ENCODE measurements at regions not wholly inside any gene's neighbourhood (a gene's known extent, or its start where the extent isn't known, plus 50 kb on each side); places are given as distances from the start of the nearest gene placed in this dataset.
A peak's percentile ranks its signal among the peaks of the same experiment; 100 is the strongest.

DNA sequence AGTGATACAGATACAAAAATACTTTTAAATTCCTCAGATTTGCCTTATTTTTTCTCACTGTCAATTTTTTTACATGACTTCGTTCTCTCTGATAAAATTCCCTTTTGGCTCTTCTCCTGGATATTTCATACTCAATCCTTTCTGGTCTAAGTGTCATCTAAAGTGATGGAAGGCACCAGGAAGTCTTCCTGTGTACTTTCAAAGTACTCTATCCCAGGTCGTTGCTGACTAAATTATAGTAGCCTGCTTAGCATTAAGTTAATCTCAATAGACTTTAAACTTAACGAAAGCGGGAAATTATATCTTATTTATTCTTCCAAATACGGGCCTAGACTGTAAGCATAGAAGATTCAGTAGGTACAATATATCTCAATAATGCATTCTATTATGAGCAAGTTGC is 67.8 kb downstream of the CASP12 start:
- no peak for DNase-seq

DNA sequence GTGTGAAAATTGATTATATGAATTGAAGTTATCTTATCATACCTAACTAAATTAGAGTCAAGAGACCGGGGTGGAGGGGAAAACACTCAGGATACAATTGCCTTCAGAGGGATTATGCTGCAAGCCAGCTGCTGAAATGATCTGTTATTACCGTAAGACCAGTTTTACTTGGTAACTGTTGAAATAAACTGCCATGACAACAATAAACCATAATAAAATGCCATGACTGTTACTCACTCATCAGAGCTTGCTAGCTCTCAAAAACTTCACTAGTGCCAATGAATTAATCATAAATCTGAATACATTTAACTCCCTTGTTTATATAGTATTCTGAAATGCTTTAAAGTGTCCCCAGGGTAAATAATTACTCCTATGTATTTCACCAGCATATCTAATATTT is 68.2 kb downstream of the CASP12 start:
- no peak for DNase-seq

DNA sequence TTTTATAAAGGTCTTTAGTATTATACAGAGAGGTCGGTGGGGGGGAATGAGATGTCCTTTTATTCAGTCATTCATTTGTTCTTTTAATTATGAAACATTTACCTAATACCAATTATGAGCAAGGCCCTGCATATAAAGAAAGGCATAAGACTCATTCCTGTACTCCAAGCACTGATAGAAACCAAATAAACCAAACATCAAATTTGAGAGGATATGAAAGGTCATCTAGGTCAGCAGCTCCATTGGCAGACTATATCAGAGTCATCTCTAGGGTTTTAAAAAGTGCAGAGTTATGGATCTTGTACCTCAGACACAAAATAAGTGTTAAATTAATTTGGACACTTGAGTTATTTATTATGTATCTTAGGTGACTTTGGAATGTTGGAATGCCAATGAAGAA is 71.5 kb downstream of the CASP12 start:
- DNase-seq = no peak

DNA sequence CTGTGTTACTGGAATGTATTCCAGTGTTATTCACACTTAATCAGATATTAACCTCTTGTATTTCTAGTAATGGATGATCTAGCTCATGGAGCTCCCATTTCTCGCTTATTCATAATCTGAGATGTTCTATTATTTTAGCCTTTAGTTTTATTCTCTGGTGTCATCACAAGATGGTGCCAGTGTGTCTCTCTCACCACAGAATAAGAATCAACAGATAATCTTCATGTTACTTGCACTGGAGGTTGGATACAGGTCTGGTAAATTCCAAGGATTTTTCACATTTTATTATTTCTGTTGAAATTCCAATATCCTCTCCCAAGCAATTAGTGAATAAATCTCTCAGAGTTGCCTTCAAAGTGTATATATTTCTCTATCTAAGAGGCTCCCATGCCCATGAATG is 74.6 kb downstream of the CASP12 start:
- peak in 1 of 2 donors; percentile 6 for DNase-seq

DNA sequence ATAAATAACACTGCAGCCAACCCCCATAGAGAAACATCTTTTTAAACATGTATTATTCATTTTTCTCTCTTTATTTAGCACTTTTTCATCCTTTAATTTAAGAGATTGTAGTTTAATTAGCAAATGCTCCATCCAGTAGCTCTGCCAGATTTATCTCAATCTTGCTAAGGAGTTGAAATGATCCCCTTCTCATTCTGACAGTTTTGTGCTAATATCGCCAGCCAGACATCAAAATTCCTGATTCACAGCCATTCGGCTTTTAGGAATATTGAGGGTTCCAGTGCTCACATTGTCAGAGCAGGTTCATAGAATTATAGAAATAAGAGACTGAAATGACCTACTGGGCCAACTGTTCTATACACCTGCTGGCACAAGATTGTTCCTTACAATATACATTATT is 77.8 kb downstream of the CASP12 start:
- no peak for DNase-seq

DNA sequence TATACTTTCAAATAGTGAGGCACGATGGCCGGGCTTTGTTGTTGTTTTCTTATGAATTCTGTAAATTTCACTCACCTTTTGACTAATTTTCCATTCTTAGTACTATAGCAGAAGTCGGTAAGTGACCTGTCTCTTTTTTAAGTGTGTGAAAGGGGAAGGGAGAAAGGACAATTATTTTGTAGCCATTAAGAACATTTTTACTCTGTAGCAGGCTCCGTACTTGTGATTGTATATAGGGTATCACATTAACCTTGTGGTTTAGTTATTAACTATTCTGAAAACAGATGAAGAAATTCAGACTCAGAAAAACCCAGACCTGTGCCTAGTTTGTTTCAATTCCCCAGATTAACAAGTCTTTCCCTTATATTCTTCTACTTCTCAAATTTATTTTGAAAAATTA is 78.7 kb downstream of the CASP12 start:
- no peak for DNase-seq

DNA sequence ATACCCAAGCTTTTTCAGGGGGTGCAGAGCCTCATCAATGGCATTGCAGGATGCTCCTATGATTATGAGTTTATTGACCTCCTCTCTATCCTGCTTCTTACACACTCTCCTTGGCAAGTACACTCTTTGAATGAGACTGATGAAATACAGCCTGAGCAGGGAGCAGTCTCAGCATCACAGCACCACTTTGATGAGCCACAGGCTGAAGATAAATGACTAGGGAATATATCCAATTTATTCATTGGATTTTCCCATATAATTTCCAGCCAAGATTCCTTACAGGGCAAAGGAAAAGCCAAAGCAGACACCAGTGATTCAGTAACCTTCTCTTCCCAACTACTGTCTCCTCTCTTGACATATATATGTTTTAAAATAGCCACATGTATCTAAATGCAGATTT is 79.2 kb downstream of the CASP12 start:
- no peak for DNase-seq

DNA sequence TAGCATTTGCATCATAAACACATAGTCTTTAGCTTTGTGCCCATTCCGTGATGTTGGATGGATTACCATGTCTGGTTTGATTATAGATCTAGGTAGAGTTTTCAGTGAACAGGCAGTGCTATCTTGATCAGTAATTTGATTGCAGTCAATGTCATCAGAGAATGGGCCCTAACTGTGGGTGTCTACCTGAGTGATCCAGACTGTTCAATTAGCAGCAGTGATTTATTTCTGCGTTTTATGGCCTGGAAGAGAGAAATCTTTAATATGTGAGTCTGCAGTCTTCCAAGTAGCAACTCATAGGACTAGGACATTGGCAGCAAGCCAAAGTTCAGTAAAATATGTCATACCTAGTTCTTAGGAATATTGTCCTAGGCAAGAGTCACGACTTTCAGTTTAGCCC is 80.3 kb downstream of the CASP12 start:
- DNase-seq = no peak

DNA sequence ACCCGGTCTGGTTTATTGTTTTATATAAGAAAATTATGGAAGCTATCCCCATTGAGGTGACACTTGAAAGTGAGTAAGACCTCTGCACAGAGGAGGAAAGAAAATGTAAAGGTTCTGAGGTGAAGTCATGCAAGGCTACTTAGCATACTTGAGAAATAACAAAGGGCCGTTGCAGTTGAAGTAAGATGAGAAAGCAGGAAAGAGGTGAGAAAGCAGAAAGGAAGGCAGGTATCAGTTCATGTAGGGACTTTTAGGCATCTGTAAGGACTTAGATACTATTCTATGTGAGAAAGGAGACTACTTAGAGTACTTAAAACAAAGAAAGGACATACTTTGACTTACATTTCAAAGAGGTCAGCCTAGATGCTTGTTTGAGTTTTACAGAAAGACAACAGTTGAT is 84.7 kb downstream of the CASP12 start:
- no peak for DNase-seq

DNA sequence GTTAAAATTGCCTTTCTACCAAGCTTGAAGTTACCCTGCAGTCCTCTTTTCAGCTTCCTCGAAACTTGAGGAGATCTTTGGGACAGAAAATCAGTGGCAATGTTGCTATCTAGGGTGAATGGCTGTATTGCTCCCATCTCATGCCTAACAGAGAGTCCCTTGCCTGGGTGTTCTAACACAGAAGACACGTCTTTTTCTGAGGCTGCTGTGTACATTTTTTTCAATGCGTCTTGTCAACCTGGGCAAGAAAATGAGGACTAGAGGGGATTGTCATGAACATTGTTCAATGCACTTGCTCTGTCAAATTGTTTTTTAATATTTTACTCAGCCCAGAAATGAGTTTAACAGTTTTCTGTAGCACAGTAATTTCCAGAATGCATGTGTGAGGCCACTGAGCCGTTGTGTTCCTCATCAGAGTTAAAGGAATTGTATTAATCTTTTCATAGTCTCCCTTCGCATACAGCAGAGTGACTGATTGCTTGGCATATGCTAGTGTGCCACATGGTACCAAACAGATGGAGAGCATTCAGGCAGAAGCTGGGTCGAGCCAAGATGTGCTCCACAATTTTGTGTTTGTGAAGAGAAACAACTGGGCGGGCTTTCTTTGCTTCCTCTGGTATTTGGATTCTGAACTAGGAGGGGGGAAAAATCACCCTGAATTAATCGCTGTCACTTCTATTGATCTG is 86.0 kb downstream of the CASP12 start:
- peak; percentile 1 to 5 for DNase-seq

DNA sequence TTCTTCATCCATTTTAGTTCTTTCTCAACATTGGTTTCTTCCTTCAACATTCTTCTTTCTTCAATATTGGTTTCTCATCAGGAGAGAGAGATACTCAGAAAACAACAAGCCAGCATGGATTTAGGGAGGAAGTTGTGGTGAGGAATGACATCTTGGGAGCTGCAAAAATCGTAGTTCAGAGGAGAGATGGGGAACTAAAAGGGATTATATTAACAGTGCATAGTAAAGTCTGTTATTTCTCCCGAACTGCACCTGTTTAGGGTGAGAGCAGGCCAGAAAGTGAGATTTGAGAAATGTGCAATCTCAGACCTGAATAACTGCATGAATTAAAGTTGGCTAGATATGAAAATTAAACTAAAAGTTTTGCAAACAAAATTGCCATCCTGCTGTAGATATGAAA is 94.5 kb downstream of the CASP12 start:
- no peak for DNase-seq

DNA sequence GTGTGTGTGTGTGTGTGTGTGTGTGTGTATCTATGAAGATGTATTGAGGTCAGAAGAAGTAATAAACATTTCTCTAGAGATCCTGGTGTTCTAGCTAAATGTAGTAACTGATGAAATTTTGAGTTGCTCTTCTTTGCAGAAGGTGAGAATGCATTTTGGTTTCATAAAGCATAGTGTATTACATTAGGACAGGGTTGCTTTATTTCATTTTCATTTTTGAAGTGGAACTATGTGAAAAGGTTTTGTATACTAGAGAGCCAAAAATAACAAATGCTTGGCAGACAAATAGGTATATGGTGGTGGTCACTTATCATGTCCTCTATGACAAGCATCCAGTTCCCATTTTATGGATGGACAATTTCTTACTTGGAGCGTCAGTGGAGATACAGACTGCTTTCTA is 99.0 kb downstream of the CASP12 start:
- DNase-seq = no peak

DNA sequence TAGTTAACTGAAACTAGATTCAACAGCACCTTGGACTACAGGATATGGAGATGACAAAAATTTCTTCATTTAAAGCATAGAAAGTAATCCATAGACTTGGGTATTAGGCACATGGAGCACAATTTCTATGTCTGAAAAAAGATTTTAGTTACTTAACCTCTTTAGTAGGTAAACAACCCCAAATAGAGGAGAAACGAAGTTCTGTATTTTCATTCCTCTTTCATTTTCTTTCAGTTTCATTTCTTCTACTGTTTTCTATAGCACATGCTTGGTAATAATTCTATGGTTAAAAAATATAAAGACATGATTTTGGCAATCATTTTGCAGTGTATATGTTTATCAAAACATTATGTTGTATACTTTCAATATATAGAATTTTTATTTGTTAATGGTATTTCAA is 99.5 kb downstream of the CASP12 start:
- DNase-seq = no peak

DNA sequence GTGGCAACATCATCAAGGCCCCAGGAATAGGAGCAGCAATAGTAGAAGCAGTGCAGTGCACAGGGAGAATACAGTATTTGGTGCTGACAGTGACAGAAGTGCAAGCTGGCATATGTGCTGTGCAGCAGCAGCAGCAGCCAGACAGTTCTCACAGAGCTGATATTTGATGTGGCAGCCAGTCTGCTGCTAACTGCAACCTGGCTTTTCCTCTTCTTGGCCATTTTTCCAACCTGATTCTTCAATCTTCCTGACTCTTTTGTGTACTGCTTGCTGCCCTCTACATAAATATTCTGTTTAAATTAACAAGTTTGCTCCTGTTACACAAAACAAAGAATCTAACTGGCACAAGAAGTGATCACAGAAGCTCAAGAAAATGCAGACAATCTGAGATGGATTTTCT is 102.0 kb downstream of the CASP12 start:
- DNase-seq = no peak

DNA sequence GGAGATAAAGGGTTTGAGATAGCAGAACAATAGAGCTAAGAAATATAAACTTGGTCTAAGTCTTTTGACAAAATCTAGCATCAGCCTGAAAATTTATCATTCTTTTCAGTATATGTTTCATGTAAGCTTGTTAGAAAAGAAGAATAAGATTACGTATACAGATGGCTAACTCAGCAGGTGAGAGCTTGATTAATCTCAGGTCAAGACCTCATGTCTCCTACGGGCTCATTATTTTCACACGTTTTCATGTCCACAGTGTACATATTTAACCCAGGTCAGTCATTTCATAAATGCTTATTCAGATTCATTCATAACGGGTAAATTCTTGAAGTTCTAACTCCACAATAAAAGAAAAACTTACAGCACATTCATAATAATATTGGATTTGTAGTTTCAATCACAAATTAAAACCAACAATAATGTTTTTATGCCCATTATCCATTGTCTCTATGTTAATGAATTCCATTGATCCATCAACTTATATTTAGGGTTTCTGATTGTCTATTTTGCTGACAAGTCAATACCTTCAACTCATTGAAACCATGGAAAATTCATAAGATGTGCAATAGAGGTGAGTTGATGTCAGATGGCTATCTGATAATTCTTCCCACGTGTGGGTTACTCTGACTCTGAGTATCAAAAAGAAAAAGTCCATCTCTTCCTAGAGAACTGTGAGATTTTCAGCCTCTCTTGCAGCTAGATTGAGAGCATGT is 102.6 kb downstream of the CASP12 start:
- no peak for DNase-seq

DNA sequence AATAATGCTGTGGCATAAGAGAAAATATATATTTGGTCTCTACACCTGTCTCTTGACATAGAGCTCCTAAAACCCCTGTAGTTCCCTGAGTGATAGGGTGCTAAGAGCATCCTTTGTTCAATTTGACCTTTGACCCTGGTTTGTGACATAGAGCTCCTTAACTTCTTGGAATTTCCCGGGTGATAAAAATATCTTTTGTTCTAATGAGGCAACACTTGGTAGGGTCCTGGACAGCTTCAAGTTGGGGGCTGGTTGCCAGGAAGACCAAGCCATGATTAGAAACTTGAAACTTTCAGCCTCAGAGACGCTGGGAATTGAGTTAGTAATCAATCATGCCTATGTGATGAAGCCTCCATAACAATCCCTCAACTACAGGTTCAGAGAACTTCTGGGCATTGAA is 105.4 kb downstream of the CASP12 start:
- DNase-seq = no peak

DNA sequence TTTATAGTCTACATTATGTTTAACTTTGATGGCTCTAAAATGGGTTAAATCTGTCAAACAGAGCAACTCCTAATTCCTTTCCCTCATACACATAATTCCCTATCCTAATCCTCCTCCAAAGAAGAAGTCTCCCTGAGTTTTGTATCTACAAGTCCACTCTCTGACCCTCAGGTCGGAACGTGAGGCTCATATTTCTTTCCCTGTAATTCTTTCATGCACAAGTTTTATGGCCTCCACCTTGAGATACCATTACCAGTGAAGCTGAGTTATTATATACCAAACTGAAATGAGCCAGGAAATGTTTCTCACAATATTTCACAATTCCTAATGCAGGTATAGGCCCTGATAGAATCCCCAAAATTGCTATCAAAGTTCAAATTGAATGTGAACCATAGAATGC is 106.4 kb downstream of the CASP12 start:
- DNase-seq = no peak

DNA sequence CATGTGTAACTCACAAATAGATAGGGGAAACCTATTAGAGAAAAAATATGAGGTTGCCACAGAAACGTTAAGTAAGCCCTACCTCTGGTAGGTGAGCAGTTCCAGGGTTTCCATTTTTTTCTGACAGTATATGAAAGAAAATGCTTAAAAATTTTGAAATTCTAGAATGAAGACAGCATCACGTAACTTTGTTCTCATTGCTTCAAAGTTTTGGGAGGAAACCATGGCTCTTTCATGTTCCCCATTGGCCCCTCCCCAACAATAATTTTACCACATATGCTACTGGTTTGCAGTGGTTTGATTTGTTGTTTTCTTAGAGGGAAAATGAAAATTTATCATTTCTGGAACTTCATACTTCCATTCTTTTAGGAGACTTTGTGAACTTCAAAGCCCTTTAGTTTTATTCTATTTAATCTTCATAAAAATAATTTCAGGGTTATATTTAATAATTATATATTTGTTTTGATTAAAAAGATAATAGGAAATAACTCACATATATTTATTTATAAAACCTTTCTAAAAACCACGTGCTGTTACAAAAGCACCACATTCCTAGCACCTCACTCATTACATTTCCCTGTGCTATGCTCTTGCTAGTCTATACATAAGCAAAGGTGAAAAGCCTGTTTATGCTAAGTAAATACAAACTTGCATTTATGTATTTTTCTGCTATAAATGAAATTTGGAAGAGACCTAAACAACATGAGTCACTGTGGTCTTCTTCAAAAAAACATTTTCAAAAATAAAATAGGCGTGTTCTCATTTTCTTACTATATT is 113.4 kb downstream of the CASP12 start:
- DNase-seq = no peak

DNA sequence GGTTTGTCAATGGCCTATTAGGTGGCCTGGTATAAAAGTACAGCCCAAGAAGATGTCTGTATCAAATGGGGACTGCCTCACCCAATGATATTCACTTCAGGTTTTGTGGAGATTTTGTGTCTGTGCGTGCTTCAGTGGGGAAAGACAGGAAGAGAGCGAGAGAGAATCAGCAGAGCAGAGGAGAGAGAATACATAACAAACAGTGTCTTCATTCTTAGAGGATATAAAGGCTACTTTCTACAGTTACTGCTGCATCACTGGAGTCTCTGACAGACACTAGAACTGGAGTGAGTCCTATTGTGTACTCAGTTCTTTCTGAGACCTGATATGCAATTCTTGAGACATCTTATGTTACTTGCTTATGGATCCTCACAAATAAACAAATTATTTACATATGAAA is 115.0 kb downstream of the CASP12 start:
- no peak for DNase-seq

DNA sequence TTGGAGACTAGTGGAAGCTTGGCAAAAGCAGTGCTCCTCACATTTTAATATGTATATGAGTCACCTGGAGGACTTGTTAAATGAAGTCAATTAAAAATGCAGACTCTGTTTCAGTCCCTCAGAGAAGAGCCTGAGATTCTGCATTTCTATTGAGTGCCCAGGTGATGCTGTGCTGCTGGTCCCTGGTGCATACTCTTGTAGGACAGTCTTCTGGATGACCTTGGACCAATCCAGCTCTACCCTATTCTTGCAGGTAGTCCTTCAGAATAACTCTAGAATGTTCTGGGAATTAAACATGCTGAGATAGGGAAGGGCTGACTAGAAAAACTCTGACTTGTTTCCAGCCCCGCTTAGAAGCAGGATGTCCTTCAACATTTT is 115.9 kb downstream of the CASP12 start:
- DNase-seq = no peak

DNA sequence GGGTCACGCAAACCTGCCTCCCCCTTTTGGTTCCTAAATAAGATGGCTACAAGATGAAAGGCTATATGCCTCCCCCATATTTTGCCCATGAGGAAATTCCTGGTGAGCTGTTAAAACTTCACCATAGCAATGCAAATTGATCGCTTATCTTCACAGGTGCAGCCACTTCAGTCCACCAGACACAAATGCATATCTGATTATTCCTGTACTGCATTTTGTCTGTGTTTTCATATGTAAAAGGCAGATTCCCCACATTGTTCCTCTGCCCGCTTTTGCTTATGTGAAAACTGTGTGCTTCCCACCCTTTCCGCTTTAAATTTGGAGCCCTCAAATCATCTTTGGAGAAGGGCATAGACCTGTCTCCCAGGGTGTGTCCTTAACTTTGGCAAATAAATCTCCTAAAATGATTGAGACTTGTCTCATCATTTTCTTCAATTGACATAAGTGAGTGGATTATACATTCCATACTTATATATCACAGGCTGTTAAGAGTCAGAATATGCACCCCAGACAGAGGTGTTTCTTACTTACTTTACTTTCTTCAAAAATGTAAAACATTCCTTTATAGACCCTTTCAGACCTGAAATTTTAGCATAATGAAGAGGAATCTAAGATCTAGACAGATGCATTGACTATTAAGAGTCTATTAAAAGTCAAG is 116.4 kb downstream of the CASP12 start:
- no peak for DNase-seq

DNA sequence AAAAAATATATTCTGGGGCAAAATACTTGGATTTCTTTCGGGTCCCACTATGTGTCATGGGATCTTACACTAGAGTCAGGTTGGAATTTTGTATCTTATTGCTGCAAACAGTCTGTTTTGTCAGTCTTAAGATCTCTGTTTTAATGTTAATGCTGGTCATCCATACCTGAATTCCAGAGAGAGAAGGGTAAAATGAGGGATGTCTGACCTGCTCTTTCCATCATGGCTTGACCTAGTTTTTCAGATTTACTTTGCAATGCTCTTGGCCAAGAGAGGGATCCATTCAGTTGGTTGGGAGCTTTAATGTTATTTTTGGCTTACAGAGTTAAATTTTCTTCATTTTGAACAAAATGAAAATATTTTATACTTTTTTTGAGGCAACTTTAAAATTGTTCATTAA is 117.2 kb downstream of the CASP12 start:
- DNase-seq = no peak

DNA sequence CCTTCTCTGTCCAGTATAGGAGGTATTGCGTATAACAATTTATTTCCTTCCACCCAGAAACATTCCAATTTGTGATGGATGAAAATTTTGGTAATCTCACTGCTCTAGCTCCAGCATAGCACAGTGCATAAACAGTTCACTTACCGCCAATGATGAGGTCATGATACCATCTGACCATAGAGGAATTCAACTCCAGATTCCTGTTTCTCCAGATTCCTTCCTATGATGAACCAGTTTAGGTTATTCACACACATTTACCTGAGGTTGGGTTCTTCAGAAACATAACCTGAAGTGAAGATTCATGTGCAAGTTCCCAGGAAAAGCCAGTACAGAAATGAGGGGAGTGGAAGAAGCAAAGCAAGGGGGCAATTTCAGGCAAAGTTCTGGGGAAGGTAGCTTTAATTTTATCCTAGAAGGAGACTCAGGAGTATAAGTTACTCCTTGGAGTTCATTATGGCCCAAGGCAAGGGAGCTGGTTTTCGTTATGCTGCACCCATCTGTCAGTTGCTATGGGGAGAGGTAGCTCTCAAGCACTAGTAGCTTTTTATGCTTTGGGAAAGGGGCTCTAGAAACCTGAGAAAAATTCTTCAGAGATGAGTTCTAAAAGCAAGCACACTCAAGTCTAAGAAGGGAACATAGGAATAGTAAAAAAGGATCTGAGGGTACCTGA is 121.6 kb downstream of the CASP12 start:
- no peak for DNase-seq

Data from hippocampal formation (tissue), 2 donors.